Iris pigment epithelial cell (primary cell): ENCODE measurements at regions not wholly inside any gene's neighbourhood (a gene's known extent, or its start where the extent isn't known, plus 50 kb on each side); places are given as distances from the start of the nearest gene placed in this dataset.
"Not testable (repeated sequence)": the region's sequence is repeated elsewhere in the genome, so short reads cannot be mapped to it uniquely, and the experiment has no call there.

Experiments used
- DNase-seq: peaks from one replicate; pipeline ENCODE4 v3.0.0-alpha.2; 2011; ENCODE audit warnings: low read depth

- DNase-seq: not testable (repeated sequence)
These were observed 327.7 kb downstream of the REEP3 start for GRCh38 chr10:63848871-63849270.

DNA sequence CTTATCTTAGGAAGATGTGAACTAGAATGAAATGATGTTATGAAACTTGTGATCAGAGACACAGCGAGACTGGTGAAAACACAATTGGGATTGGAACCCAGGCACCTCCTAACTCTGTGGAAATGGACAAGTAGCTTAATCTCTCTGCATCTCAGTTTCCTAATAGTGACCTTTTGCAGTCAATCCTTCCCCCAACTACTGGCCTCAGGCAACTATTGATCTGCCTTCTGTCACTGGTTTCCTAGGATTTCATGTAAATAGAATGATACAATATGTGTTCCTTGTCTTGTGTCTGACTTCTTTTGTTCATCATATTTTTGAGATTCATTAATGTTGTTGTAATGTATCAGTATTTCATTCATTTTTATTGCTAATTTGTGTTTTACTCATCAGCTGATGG is 341.7 kb downstream of the REEP3 start:
- no peak for DNase-seq

DNA sequence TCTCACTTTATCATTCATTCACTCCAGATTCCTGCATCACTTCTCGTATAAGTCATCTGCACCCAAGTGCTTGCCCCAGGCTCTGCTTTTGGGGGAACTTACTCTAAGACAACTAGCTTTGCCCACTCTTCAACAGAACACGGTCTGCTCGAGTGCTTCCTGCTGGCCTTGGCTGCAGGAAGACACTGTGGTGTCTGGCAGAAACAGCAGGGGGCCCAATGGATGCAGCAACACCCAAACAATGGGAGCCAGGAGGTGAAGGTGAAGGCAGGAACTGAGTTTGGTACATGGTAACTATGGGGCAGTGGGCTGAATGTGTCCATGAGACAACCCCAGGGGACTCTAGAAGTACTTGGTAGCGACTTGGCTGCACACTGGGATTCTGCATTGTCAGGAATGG is 344.0 kb downstream of the REEP3 start:
- DNase-seq: no peak

DNA sequence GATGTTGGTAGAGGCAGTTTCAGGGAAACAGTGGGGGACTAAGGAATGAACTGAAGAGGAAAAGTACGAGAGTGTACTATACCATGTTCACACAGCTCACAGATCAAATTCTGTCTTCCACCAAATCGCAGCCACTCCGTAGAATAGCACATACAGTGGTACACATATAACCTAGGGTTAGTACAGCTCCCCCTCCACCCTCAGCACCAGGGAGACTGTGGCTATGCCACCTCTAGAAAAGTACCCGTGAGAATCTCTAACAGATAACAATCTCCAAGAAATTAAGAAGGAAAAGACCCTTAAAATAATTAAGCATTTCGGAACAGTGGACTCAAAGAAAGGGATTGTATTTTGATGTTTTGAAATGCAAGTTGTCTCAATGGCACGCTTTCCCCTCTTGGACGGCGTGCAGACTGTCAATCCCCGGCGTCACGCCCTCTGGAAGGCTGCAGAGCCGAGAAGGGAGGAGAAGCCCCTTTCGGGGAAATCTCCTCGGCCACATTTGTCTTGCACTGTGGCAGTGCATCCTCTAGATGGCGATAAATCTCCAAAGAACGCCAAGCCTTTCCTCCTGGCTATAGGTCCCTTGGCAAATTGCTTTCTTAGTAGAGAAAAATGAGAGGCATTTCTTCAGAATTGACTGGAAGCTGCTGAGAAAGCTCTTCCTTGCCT is 345.0 kb downstream of the REEP3 start:
- DNase-seq: peak; percentile 55

DNA sequence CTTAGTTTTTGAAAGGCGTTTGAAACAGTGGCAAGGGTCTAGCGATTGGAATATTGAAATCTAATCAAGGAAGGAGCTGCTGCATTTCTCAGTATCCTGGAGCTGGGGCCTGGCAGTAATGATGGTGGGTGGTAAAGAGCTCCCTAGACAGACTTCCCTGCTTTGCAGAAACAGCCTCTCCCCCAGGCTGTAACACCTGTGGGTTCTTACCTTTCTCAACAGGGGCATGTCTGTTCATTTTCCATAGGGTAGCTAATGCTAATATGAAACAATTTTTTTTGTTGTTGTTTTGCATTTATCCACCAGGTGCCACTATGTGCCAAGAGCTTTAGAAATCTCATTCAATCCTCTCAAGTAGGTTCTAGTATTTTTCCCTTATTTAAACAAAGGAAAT is 345.5 kb downstream of the REEP3 start:
- peak; percentile 21 for DNase-seq

- DNase-seq: no peak
These were observed 357.2 kb downstream of the REEP3 start for GRCh38 chr10:63878428-63878827.

- no peak for DNase-seq
These were observed 362.7 kb downstream of the REEP3 start for GRCh38 chr10:63883861-63884260.

DNA sequence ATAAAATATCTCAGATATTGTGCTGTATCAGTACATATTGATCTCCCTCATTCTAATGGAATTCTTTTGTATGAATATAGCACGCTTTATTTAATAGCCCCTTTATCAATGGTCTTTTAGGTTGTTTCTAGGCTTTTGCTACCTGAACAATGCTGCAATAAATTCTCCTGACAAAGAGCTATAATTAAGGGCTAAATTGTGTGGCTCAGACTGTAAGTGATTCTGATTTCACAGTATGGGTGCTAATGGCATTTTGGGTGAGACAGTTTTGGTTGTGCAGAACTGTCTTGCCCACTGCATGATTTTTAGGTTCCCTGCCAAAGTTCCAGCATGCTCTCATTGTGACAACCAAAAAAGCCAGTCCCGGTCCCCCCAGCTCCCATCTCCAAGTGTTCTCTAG is 363.2 kb downstream of the REEP3 start:
- DNase-seq: no peak

GRCh38 chr10:63885156-63885555 is 364.0 kb downstream of the REEP3 start:
- DNase-seq: peak; percentile 4

GRCh38 chr10:63886281-63887022 is 365.3 kb downstream of the REEP3 start:
- DNase-seq: no peak

DNA sequence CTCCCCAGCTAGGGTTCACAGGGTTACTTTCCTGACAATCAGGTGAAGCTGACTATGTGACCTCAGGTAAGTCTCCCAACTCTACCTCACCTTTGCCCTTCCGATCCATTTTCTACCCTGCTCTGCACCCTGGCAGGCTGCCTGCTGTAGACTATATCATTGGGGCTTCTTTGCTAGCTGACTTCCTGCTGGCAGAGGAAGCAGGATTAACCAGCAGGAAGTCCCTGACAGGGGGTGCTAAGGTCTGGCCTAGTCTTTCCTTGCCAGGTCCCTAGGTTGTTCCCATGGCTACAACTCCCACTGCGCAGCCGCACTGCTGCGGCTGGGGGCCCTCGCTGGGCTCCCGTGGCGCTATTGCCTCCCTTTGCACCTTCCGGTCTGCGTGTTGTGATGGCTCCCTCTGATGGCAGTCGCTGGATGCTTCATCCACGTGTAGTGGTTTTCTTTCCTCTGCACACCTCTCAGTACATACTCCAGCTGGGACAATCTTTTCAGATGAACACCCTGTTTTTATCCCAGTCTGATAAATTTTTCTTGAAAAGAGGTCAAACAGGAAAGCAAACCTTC is 365.9 kb downstream of the REEP3 start:
- no peak for DNase-seq

- DNase-seq: no peak
These were observed 366.6 kb downstream of the REEP3 start for GRCh38 chr10:63887600-63888370.

DNA sequence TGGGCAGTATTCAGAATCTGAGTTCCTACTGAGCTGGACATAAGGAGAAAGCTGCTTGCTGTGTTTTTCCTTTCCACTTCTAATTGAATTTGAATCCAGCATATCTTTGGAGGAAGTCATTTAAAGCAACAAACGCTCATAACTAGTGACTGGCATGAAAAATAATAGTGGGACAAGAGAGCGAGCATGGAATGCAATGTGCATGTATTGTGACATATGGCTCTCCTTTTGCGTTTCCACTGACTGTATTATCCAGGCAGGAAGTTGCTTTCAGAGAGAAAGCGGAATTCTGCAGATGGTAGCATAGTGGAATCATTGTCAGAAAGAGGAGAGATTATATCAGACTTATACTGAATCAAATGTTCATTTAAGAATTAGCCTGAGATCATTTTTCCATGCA is 368.6 kb downstream of the REEP3 start:
- DNase-seq: no peak

DNA sequence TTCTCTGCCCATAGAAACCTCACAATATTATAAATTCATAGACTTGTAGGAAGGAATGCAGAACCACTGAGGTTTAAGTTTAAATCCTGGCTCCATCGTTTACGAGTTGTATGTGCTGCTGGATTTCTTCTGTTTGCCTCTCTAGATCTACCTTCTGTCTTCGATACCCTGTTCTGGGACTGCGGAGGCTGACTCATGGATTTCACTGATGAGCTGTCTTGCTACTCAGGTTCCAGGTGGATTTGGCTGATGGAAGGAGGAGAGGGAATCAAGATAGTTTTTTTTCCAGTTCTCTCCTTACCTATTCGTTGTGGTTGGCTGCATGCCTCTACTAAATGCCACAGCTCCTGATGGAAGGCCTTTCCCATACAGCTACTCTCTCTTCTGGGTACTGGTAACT is 375.8 kb downstream of the REEP3 start:
- no peak for DNase-seq

DNA sequence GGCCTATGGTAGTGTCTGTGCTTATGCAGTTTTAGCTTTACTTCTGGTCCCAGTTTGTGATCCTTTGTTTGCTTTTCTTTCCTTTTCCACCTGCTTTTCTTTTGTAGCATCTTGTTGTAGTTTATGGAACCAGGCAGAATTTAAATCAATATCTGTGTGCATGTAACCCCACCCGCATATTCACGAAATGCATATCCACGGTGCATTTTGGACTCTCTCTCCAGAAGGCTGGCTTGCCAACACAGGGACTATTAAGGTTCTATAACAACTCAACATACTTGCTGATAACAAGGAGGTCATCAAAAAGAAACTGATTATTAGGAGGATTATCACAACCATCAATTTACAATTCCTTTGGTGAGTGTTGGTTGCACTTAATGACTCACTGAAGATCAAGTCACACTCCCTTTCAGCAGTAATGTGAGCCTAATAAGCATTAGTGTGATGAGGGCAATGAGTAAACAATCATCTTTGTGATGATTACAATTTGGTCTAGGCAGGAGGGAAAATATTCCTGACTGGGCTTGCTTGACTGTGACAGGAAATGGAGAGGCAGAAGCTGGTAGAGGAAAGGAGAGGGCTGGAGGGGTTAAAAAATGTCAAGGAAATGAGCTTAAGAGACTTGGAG is 378.6 kb downstream of the REEP3 start:
- DNase-seq: no peak

DNA sequence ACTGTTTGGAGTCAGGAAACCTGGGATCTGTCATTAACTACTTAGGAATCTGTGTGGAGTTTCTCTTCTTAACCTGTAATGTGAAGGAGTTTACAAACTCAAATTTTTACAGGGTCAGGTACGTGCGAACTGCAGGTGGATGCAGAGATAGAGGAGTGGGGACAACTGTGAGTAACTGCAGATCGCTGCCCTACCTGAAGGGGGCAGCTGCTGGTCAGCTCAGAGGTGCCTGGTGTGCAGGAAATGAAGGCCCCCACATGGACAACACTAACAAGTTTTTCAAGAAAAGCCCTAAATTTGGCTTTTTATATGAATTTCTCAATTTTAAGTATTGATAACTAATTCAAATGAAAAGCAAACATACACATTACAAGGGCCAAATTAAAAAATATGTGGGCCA is 380.0 kb downstream of the REEP3 start:
- no peak for DNase-seq

GRCh38 chr10:63901881-63902280 is 380.7 kb downstream of the REEP3 start:
- no peak for DNase-seq

GRCh38 chr10:63910806-63911205 is 389.6 kb downstream of the REEP3 start:
- no peak for DNase-seq

GRCh38 chr10:63915240-63915639 is 394.0 kb downstream of the REEP3 start:
- no peak for DNase-seq

GRCh38 chr10:63917363-63917762 is 396.2 kb downstream of the REEP3 start:
- DNase-seq: no peak

- no peak for DNase-seq
These were observed 398.5 kb downstream of the REEP3 start for GRCh38 chr10:63919575-63920279.

DNA sequence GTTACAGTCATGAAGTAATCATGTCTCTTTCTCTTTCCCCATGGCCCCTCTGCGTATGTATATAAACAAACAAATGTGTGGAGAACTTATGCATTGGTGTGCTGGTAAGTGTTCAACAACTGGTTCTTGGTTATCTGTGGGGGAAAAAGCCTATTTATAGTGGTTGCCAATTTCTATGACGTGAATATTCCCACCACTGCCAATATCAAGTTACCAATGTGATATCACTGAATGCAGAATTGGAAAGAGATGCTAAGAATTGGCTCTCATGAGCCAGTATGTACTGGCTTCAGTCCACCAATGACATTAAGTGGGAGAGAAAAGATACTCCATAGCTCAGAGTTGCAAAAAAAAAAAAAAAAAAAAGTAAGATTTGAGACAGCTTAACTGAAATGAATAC is 399.7 kb downstream of the REEP3 start:
- no peak for DNase-seq
